ENCODE measurements at regions not wholly inside any gene's neighbourhood (a gene's known extent, or its start where the extent isn't known, plus 50 kb on each side); places are given as distances from the start of the nearest gene placed in this dataset.

DNA sequence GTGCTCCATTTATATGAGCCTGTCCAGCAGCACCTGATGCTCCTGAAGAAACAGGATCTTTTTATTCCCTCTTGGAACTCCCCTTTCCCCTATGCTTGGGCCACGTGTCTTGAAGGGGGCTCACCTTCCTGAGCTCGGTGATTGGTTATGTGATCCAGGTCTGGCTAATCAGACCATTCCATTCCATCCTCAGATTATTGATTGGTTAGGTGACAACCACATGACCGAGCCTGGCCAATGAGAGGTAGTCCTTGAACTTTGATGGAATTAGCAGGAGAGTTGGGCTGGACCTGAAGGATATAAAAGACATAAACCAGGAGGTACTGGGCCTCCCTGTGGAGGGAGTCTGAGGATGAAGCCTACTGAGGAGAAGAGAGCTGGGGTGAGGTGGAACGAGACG lies 216.6 kb upstream of the LHX5 start:
- ATAC-seq (ENCODE audit: poor library complexity) (no peak), DNase-seq (no peak)
- Histone ChIP-seq H3K4me3 (ENCODE audit: low read length) (no peak overlapping the region), H3K27me3 (ENCODE audit: control insufficient read depth in 1 of 2, insufficient read depth in 2 of 2, low read length in 2 of 2) (no peaks in the 10 kb centered on the region), H3K36me3 (ENCODE audit: insufficient read depth, low read length) (no peaks in the 10 kb centered on the region), H3K27ac (ENCODE audit: low read depth in 1 of 2, low read length in 2 of 2) (no peak overlapping the region), H3K9me3 (ENCODE audit: control insufficient read depth in 1 of 2, insufficient read depth in 1 of 2, low read length in 2 of 2) (peaks cover 0 to 5% of the 10 kb centered on the region in 2 experiments), H3K4me1 (ENCODE audit: insufficient read depth, low read length) (no peaks in the 10 kb centered on the region)
- H3K4me1 Mint-ChIP-seq (ENCODE audit: low read depth), result no peaks in the 10 kb centered on the region
- H3K4me3 Mint-ChIP-seq, result no peak overlapping the region
- POLR2A ChIA-PET, result no interaction called here
- no peaks in the 10 kb centered on the region for H3K36me3 Mint-ChIP-seq (ENCODE audit: low read depth)
- H3K27me3 Mint-ChIP-seq, result peaks cover 11% of the 10 kb centered on the region
- TF ChIP-seq, protein P1, sequence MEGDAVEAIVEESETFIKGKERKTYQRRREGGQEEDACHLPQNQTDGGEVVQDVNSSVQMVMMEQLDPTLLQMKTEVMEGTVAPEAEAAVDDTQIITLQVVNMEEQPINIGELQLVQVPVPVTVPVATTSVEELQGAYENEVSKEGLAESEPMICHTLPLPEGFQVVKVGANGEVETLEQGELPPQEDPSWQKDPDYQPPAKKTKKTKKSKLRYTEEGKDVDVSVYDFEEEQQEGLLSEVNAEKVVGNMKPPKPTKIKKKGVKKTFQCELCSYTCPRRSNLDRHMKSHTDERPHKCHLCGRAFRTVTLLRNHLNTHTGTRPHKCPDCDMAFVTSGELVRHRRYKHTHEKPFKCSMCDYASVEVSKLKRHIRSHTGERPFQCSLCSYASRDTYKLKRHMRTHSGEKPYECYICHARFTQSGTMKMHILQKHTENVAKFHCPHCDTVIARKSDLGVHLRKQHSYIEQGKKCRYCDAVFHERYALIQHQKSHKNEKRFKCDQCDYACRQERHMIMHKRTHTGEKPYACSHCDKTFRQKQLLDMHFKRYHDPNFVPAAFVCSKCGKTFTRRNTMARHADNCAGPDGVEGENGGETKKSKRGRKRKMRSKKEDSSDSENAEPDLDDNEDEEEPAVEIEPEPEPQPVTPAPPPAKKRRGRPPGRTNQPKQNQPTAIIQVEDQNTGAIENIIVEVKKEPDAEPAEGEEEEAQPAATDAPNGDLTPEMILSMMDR (IDR thresholded peaks at IDR 0.05), result no peak
- intact Hi-C loops (cut with DNase I, micrococcal nuclease), result no loop called here
- CTCF ChIA-PET, result no interaction called here
- no peaks in the 10 kb centered on the region for H3K9me3 Mint-ChIP-seq
- no peak overlapping the region for H3K27ac Mint-ChIP-seq

DNA sequence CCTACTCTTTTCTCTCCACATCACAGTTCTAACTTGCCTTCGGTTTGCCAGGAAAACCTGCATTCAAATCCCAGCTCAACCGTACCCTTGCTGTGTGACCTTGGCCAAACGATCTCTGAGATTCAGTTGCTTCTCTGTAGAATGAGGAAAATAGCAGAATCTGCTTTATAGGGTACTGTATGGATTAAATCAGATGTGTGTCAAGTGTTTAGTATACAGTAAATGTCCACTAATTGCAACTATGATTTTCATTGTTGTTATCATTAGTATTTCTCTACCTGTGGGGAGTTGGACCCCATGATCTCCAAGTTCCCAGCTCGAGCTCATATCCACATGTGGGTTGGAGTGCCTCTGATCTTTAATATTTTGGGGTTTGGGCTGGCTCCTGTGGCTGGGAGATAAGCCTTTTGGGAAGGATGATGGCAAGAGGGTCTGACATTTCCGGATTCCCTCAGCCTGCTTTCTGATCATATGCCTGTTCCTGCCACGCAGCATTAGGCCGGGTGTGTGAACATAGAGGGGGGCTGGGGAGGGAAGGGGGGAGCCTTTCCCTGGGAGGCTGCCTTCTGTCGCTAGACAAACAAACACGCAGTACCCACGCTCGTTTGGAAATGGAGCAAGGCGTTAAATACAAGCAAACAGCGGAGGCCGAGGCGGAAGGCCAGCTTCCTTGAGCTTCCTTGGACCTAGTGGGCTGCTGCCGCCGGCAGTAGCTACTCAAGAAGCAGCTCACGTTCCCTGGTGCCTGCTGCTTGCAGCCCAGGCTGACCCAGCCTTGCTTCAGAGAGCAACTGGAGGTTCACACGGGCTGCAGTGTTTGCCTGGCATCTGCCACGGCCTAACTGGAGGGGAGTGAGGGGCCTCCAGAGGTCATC lies 213.5 kb upstream of the LHX5 start:
- Histone ChIP-seq H3K4me3 (ENCODE audit: low read length) (no peak overlapping the region), H3K27me3 (ENCODE audit: control insufficient read depth in 1 of 2, insufficient read depth in 2 of 2, low read length in 2 of 2) (no peaks in the 10 kb centered on the region), H3K9me3 (ENCODE audit: control insufficient read depth in 1 of 2, insufficient read depth in 1 of 2, low read length in 2 of 2) (peaks cover 0 to 5% of the 10 kb centered on the region in 2 experiments), H3K36me3 (ENCODE audit: insufficient read depth, low read length) (no peaks in the 10 kb centered on the region), H3K4me1 (ENCODE audit: insufficient read depth, low read length) (no peaks in the 10 kb centered on the region), H3K27ac (ENCODE audit: low read depth in 1 of 2, low read length in 2 of 2) (no peak overlapping the region)
- ChIA-PET POLR2A (no interaction called here), CTCF (no interaction called here)
- intact Hi-C loops (cut with DNase I, micrococcal nuclease), result no loop called here
- TF ChIP-seq, protein P1 (IDR thresholded peaks at IDR 0.05), result no peak
- ATAC-seq (ENCODE audit: poor library complexity), result no peak
- H3K36me3 Mint-ChIP-seq (ENCODE audit: low read depth), result no peaks in the 10 kb centered on the region
- H3K9me3 Mint-ChIP-seq, result no peaks in the 10 kb centered on the region
- H3K4me1 Mint-ChIP-seq (ENCODE audit: low read depth), result no peaks in the 10 kb centered on the region
- no peak overlapping the region for H3K27ac Mint-ChIP-seq
- no peak overlapping the region for H3K4me3 Mint-ChIP-seq
- H3K27me3 Mint-ChIP-seq, result peaks cover 7% of the 10 kb centered on the region
- DNase-seq, result no peak

DNA sequence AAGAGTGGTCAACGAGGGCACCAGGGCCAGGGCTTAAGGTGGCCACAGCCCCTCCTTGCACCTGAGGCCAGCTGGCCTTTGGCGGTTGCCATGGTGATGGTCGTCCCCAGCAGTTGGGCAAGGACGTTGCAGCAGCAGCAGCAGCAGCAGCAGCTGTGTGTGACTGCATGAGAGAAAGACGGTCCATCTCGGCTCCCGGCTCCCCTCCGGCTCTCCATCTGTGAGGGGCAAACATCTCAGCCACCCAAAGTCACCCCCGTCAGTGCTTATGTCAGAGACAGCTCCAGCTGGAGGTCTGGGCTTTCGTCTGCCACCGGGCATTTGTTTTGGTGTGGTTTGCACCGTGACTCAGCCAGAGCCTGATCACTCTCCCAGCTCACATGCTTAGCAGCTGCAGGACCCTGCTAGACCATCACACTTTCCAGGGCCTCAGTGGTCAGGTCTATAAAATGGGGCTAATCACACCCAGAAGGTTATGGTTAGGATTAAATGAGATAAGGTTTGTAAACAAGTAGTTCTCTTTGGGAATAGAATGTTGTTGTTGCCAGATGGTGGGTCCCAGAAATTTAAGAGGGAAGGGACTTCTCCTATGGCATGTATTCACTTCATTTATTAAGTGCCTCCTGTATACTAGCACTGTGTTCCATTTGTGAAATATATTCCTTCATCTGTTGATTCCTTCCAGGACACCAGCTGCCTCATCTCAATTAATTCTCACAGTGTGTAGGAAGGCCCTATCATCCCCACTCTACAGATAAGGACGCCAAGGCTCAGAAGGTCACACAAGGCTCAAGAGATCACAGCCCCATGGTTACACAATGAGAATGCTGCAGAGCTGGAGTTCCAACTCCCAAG lies 212.6 kb upstream of the LHX5 start:
- DNase-seq, result no peak
- H3K4me3 Mint-ChIP-seq, result no peak overlapping the region
- POLR2A ChIA-PET, result no interaction called here
- TF ChIP-seq, protein P1 (IDR thresholded peaks at IDR 0.05), result no peak
- H3K9me3 Mint-ChIP-seq, result no peaks in the 10 kb centered on the region
- ATAC-seq (ENCODE audit: poor library complexity), result no peak
- Histone ChIP-seq H3K4me3 (ENCODE audit: low read length) (no peak overlapping the region), H3K4me1 (ENCODE audit: insufficient read depth, low read length) (no peaks in the 10 kb centered on the region), H3K27ac (ENCODE audit: low read depth in 1 of 2, low read length in 2 of 2) (no peak overlapping the region), H3K36me3 (ENCODE audit: insufficient read depth, low read length) (no peaks in the 10 kb centered on the region), H3K9me3 (ENCODE audit: control insufficient read depth in 1 of 2, insufficient read depth in 1 of 2, low read length in 2 of 2) (peaks cover 0 to 5% of the 10 kb centered on the region in 2 experiments), H3K27me3 (ENCODE audit: control insufficient read depth in 1 of 2, insufficient read depth in 2 of 2, low read length in 2 of 2) (no peaks in the 10 kb centered on the region)
- no peaks in the 10 kb centered on the region for H3K4me1 Mint-ChIP-seq (ENCODE audit: low read depth)
- CTCF ChIA-PET, result no interaction called here
- peaks cover 8% of the 10 kb centered on the region for H3K27me3 Mint-ChIP-seq
- intact Hi-C loops (cut with DNase I, micrococcal nuclease), result no loop called here
- no peak overlapping the region for H3K27ac Mint-ChIP-seq
- no peaks in the 10 kb centered on the region for H3K36me3 Mint-ChIP-seq (ENCODE audit: low read depth)
